H1 (cell line): ENCODE measurements at regions not wholly inside any gene's neighbourhood (a gene's known extent, or its start where the extent isn't known, plus 50 kb on each side); places are given as distances from the start of the nearest gene placed in this dataset.

ENCODE experiments used
- CTCF ChIA-PET: fragments of 300-600 bp; sonication (Branson Sonifier 250); formaldehyde crosslinking; loops from one replicate; lab custom pipeline; 2021; ENCODE audit not compliant: partially characterized antibody; lab: Charles Lee
- POLR2A ChIA-PET: fragments of 300-600 bp; sonication (Branson Sonifier 250); formaldehyde crosslinking; loops from one replicate; lab custom pipeline; 2021; ENCODE audit warnings: inconsistent platforms; ENCODE audit not compliant: partially characterized antibody; lab: Charles Lee
- DNase-seq, 2 experiments: peaks; one replicate each; pipeline versions ENCODE4 v3.0.0 to v3.0.0-alpha.2; 2010 to 2022; ENCODE audit warnings: low spot score in 2 of 2, low read depth in 1 of 2, mixed read lengths in 1 of 2
- FAIRE-seq: peaks from 2 replicates; lab custom pipeline; 2011; peaks lifted over from hg19 to GRCh38; lab: Jason Lieb, UNC
- H2AFZ ChIP-seq: 2 replicates; pipeline ENCODE4 v1.8.1; 2012; ENCODE audit warnings: low read length, inconsistent platforms
- H2AK5ac ChIP-seq: 2 replicates; pipeline ENCODE4 v1.6.1; 2013; ENCODE audit warnings: low read depth, low read length
- H2BK120ac ChIP-seq: replicated peaks from 2 replicates; pipeline ENCODE3; 2013; ENCODE audit warnings: low read depth, low read length, inconsistent platforms
- H2BK12ac ChIP-seq: 2 replicates; pipeline ENCODE4 v1.6.1; 2013; ENCODE audit warnings: low read depth, low read length
- H2BK15ac ChIP-seq: 2 replicates; pipeline ENCODE4 v1.6.1; 2013; ENCODE audit warnings: low read length
- H2BK20ac ChIP-seq: 2 replicates; pipeline ENCODE4 v1.6.1; 2013; ENCODE audit warnings: low read length
- H2BK5ac ChIP-seq: 2 replicates; pipeline ENCODE4 v1.6.1; 2013; ENCODE audit warnings: low read depth, low read length
- H3K14ac ChIP-seq: 2 replicates; pipeline ENCODE4 v1.6.1; 2013; ENCODE audit warnings: inconsistent platforms; ENCODE audit not compliant: insufficient read length
- H3K18ac ChIP-seq: 2 replicates; pipeline ENCODE4 v1.6.1; 2013; ENCODE audit warnings: low read length; ENCODE audit errors: extremely low read depth
- H3K23ac ChIP-seq: 2 replicates; pipeline ENCODE4 v1.6.1; 2013; ENCODE audit warnings: inconsistent platforms; ENCODE audit not compliant: insufficient read length
- H3K23me2 ChIP-seq: 2 replicates; pipeline ENCODE4 v1.6.1; 2013; ENCODE audit warnings: low read depth, low read length
- H3K27ac ChIP-seq: 2 replicates; pipeline ENCODE4 v1.6.1; 2011; ENCODE audit warnings: low read depth, low read length, inconsistent platforms
- H3K27me3 ChIP-seq, 4 experiments: replicated peaks in 1 of 4; 1 replicate in 1 of 4; 2 replicates in 3 of 4; pipeline versions ENCODE4 v1.6.1 to v1.8.1; 2011 to 2013; ENCODE audit warnings: low read length in 3 of 4, mild to moderate bottlenecking in 3 of 4, inconsistent platforms in 2 of 4, mixed read lengths in 2 of 4, moderate library complexity in 1 of 4; ENCODE audit not compliant: control insufficient read depth in 3 of 4, insufficient read depth in 3 of 4; ENCODE audit errors: extremely low read depth in 1 of 4
- H3K36me3 ChIP-seq, 4 experiments: 2 replicates each; pipeline versions ENCODE4 v1.6.1 to v1.8.1; 2011 to 2013; ENCODE audit warnings: mild to moderate bottlenecking in 4 of 4, low read length in 3 of 4, moderate library complexity in 2 of 4, control low read depth in 1 of 4, inconsistent platforms in 1 of 4; ENCODE audit not compliant: insufficient read depth in 4 of 4, control insufficient read depth in 2 of 4
- H3K4ac ChIP-seq: replicated peaks from 2 replicates; pipeline ENCODE3; 2013; ENCODE audit warnings: low read length, low read depth, mixed read lengths, inconsistent platforms; ENCODE audit not compliant: insufficient read length
- H3K4me1 ChIP-seq, 4 experiments: replicated peaks in 1 of 4; 1 replicate in 1 of 4; 2 replicates in 3 of 4; pipeline versions ENCODE4 v1.6.1 to v1.8.1; 2011 to 2013; ENCODE audit warnings: low read length in 3 of 4, inconsistent platforms in 2 of 4, mixed read lengths in 1 of 4; ENCODE audit not compliant: insufficient read depth in 4 of 4, control insufficient read depth in 3 of 4
- H3K4me2 ChIP-seq, 2 experiments: 2 replicates each; pipeline versions ENCODE4 v1.6.1 to v1.8.1; 2011 to 2013; ENCODE audit warnings: low read depth in 2 of 2, low read length in 2 of 2, control low read depth in 1 of 2, inconsistent platforms in 1 of 2, mild to moderate bottlenecking in 1 of 2; ENCODE audit not compliant: insufficient read depth in 1 of 2
- H3K4me3 ChIP-seq, 4 experiments: fragments of 200-600, 300-600 bp in 1 of 4; sonication (generic), shearing (Covaris generic), sonication (Bioruptor Twin) in 1 of 4; 2 replicates each; pipeline versions ENCODE4 v1.5.1 to v1.8.1; 2011 to 2016; ENCODE audit warnings: low read length in 4 of 4, low read depth in 3 of 4, control low read depth in 2 of 4, inconsistent platforms in 2 of 4, mild to moderate bottlenecking in 2 of 4, mixed read lengths in 1 of 4, moderate library complexity in 1 of 4; ENCODE audit not compliant: insufficient read depth in 2 of 4; ENCODE audit errors: extremely low read depth in 1 of 4
- H3K56ac ChIP-seq: replicated peaks from 2 replicates; pipeline ENCODE3; 2013; ENCODE audit warnings: low read depth, mild to moderate bottlenecking, mixed read lengths, low read length, inconsistent platforms; ENCODE audit not compliant: insufficient read length
- H3K79me1 ChIP-seq: 2 replicates; pipeline ENCODE4 v1.6.1; 2013; ENCODE audit warnings: low read depth, low read length, control low read depth
- H3K79me2 ChIP-seq, 2 experiments: 2 replicates each; pipeline versions ENCODE4 v1.6.1 to v1.8.1; 2012 to 2013; ENCODE audit warnings: low read length in 2 of 2, mild to moderate bottlenecking in 2 of 2, inconsistent platforms in 1 of 2; ENCODE audit not compliant: insufficient read depth in 2 of 2, control insufficient read depth in 1 of 2
- H3K9ac ChIP-seq, 4 experiments: replicated peaks in 1 of 4; 1 replicate in 1 of 4; 2 replicates in 3 of 4; pipeline versions ENCODE4 v1.6.1 to v1.8.1; 2011 to 2013; ENCODE audit warnings: low read depth in 3 of 4, low read length in 3 of 4, control low read depth in 2 of 4, mild to moderate bottlenecking in 2 of 4, moderate library complexity in 2 of 4, inconsistent platforms in 1 of 4; ENCODE audit errors: extremely low read depth in 1 of 4
- H3K9me3 ChIP-seq, 2 experiments: 2 replicates each; pipeline versions ENCODE4 v1.6.1 to v1.8.1; 2012 to 2013; ENCODE audit warnings: mild to moderate bottlenecking in 2 of 2, moderate library complexity in 2 of 2, control low read depth in 1 of 2, inconsistent platforms in 1 of 2, low read depth in 1 of 2, low read length in 1 of 2, mixed read lengths in 1 of 2; ENCODE audit not compliant: insufficient read depth in 2 of 2
- H4K20me1 ChIP-seq, 2 experiments: replicated peaks in 1 of 2; 2 replicates each; pipeline versions ENCODE3 to v1.8.1; 2011 to 2013; ENCODE audit warnings: inconsistent platforms in 2 of 2, low read length in 2 of 2, mild to moderate bottlenecking in 1 of 2; ENCODE audit not compliant: insufficient read depth in 2 of 2, control insufficient read depth in 1 of 2
- H4K5ac ChIP-seq: 2 replicates; pipeline ENCODE4 v1.6.1; 2013; ENCODE audit warnings: low read length, low read depth, mixed read lengths, inconsistent platforms; ENCODE audit not compliant: insufficient read length
- H4K8ac ChIP-seq: 2 replicates; pipeline ENCODE4 v1.8.0; 2013; ENCODE audit warnings: mild to moderate bottlenecking, moderate library complexity, low read length, inconsistent platforms; ENCODE audit not compliant: insufficient read depth; ENCODE audit errors: extremely low read depth
- H4K91ac ChIP-seq: replicated peaks from 2 replicates; pipeline ENCODE3; 2013; ENCODE audit warnings: low read length, mixed read lengths, inconsistent platforms; ENCODE audit not compliant: insufficient read length
- ZNF274 ChIP-seq: IDR thresholded peaks from 2 replicates; pipeline ENCODE4 v1.7.0; 2012; ENCODE audit warnings: low read length, borderline replicate concordance; ENCODE audit errors: extremely low read depth
- WGBS, 2 experiments: shearing (Covaris generic) in 1 of 2; methylation state at CpG; one replicate each; pipeline versions ENCODE4 v1.1.6 to v1.1.7; 2013 to 2015; ENCODE audit warnings: low lambda C conversion rate in 2 of 2, mixed read lengths in 2 of 2, inconsistent platforms in 1 of 2, low coverage in 1 of 2, missing lambda C conversion rate in 1 of 2; ENCODE audit not compliant: insufficient replicate concordance in 2 of 2, insufficient coverage in 1 of 2, insufficient read length in 1 of 2; ENCODE audit errors: extremely low coverage in 1 of 2, missing lambda C conversion rate in 1 of 2; 5-methylcytosine and 5-hydroxymethylcytosine counted together

DNA sequence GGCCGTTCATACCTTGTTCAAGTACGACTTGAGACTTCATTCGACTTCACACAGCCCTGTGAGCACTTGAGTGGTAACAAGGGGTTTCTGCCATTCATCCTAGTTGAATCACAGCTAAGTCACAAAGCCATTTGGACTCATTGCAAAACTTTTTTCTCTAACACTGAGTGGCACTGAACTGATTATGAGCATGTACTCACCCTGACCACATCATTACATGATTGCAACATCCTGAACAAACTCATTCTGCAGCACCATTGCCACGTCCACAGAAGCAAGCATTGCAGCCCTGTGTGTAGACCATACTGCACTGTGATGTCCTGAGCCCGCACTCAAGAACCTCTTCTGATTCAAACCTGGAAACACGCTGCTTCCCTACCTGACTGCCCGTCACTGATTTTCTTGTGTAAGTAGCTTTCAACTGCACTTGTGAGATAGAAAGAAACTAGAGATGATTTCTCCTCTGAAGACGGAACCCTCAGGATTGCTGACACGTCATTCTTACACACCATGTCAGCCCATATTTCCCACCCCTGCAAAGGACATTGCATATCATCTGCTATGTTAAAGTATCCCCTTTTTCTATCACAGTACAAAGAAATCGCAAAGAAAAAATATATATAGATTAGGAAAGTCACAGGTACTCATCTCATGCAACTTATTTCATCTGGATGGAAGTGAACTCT is 81.6 kb downstream of the C6orf118 start:
- H2AFZ ChIP-seq, result no peak overlapping the region
- H3K36me3 ChIP-seq, result no peaks in the 10 kb centered on the region
- H3K23ac ChIP-seq, result no peak overlapping the region
- H3K4me1 ChIP-seq, result no peaks in the 10 kb centered on the region
- H4K8ac ChIP-seq, result 0 out of 2 replicates have a peak overlapping the region, but pooled peaks have one; percentile 7
- H3K79me2 ChIP-seq, result no peaks in the 10 kb centered on the region
- H3K9me3 ChIP-seq, result peaks cover 0 to 2% of the 10 kb centered on the region in 2 experiments; a peak in 1 of 4 replicates
- CTCF ChIA-PET, result interaction anchor here (1.1 kb wide), 1 partner anchor 298 kb away, joined by 3 read pairs; no protein-coding TSS in a partner anchor
- no peaks in the 10 kb centered on the region for H3K79me1 ChIP-seq
- no peak overlapping the region for H3K4me2 ChIP-seq
- no peak overlapping the region for H3K27ac ChIP-seq
- 91% methylated on average over 10 of the region's 10 CpGs; no CpG with 5 or more reads in 1 of the 2 experiments for WGBS, 2 experiments
- FAIRE-seq (no peak), DNase-seq (no peak)
- no peak for TF ChIP-seq ZNF274
- no peak overlapping the region for H4K91ac ChIP-seq
- H3K56ac ChIP-seq, result no peak overlapping the region
- POLR2A ChIA-PET, result no interaction called here
- H3K14ac ChIP-seq, result no peak overlapping the region
- H4K20me1 ChIP-seq, result no peaks in the 10 kb centered on the region
- no peak overlapping the region for H4K5ac ChIP-seq
- H2BK15ac ChIP-seq, result no peak overlapping the region
- no peak overlapping the region for H2BK120ac ChIP-seq
- H2BK20ac ChIP-seq, result no peak overlapping the region
- no peak overlapping the region for H2BK5ac ChIP-seq
- no peaks in the 10 kb centered on the region for H3K27me3 ChIP-seq
- no peak overlapping the region for H3K9ac ChIP-seq
- no peaks in the 10 kb centered on the region for H3K23me2 ChIP-seq
- H3K4ac ChIP-seq, result no peak overlapping the region
- no peak overlapping the region for H2BK12ac ChIP-seq
- H3K4me3 ChIP-seq, result no peak overlapping the region
- H3K18ac ChIP-seq, result no peak overlapping the region
- no peak overlapping the region for H2AK5ac ChIP-seq
